ENCODE measurements at regions not wholly inside any gene's neighbourhood (a gene's known extent, or its start where the extent isn't known, plus 50 kb on each side); places are given as distances from the start of the nearest gene placed in this dataset.

DNA sequence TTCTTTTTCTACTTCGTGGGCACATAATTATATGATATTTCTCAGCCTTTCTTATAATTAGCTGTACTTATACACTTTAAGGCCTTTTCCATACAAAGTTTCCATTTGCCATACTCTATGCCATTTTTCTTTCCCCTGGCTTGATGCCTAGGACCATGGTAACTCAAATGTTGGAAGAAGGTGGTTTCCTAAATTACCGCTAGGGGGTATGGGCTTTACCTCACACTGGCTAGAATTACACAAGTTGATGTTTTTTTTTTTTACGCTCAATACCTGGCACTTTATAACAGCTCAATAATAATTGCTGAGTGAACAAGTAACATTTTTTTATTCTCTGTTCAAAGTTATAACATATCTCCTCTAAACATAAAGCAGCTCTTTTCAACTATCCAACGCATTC, 306.8 kb upstream of the LRFN5 start:
- TF ChIP-seq, protein P1, sequence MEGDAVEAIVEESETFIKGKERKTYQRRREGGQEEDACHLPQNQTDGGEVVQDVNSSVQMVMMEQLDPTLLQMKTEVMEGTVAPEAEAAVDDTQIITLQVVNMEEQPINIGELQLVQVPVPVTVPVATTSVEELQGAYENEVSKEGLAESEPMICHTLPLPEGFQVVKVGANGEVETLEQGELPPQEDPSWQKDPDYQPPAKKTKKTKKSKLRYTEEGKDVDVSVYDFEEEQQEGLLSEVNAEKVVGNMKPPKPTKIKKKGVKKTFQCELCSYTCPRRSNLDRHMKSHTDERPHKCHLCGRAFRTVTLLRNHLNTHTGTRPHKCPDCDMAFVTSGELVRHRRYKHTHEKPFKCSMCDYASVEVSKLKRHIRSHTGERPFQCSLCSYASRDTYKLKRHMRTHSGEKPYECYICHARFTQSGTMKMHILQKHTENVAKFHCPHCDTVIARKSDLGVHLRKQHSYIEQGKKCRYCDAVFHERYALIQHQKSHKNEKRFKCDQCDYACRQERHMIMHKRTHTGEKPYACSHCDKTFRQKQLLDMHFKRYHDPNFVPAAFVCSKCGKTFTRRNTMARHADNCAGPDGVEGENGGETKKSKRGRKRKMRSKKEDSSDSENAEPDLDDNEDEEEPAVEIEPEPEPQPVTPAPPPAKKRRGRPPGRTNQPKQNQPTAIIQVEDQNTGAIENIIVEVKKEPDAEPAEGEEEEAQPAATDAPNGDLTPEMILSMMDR (IDR thresholded peaks at IDR 0.05; ENCODE audit: poor library complexity, severe bottlenecking): no peak
- TF ChIP-seq POLR2AphosphoS5 (IDR thresholded peaks at IDR 0.05) (no peak), EZH2 (IDR thresholded peaks at IDR 0.05; ENCODE audit: borderline replicate concordance, insufficient read depth, low read length, poor library complexity, severe bottlenecking) (no peak), EP300 (conservative IDR thresholded peaks at IDR 0.05; ENCODE audit: poor library complexity, severe bottlenecking) (no peak), RAD21 (conservative IDR thresholded peaks at IDR 0.05) (no peak)
- TF ChIP-seq, protein P2, sequence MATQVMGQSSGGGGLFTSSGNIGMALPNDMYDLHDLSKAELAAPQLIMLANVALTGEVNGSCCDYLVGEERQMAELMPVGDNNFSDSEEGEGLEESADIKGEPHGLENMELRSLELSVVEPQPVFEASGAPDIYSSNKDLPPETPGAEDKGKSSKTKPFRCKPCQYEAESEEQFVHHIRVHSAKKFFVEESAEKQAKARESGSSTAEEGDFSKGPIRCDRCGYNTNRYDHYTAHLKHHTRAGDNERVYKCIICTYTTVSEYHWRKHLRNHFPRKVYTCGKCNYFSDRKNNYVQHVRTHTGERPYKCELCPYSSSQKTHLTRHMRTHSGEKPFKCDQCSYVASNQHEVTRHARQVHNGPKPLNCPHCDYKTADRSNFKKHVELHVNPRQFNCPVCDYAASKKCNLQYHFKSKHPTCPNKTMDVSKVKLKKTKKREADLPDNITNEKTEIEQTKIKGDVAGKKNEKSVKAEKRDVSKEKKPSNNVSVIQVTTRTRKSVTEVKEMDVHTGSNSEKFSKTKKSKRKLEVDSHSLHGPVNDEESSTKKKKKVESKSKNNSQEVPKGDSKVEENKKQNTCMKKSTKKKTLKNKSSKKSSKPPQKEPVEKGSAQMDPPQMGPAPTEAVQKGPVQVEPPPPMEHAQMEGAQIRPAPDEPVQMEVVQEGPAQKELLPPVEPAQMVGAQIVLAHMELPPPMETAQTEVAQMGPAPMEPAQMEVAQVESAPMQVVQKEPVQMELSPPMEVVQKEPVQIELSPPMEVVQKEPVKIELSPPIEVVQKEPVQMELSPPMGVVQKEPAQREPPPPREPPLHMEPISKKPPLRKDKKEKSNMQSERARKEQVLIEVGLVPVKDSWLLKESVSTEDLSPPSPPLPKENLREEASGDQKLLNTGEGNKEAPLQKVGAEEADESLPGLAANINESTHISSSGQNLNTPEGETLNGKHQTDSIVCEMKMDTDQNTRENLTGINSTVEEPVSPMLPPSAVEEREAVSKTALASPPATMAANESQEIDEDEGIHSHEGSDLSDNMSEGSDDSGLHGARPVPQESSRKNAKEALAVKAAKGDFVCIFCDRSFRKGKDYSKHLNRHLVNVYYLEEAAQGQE (IDR thresholded peaks at IDR 0.05; ENCODE audit: borderline replicate concordance): no peak

All from neural cell (in vitro differentiated cells).